Neuron (in vitro differentiated cells): ENCODE measurements at regions not wholly inside any gene's neighbourhood (a gene's known extent, or its start where the extent isn't known, plus 50 kb on each side); places are given as distances from the start of the nearest gene placed in this dataset.

Experiments
- H2AFZ ChIP-seq: one replicate; pipeline ENCODE4 v1.6.1; 2013; ENCODE audit warnings: low read depth, mild to moderate bottlenecking, inconsistent platforms, low read length, moderate library complexity
- H3K27me3 ChIP-seq: one replicate; pipeline ENCODE4 v1.6.1; 2013; ENCODE audit warnings: low read length; ENCODE audit not compliant: insufficient read depth
- H3K36me3 ChIP-seq: one replicate; pipeline ENCODE4 v1.6.1; 2013; ENCODE audit warnings: low read length; ENCODE audit not compliant: insufficient read depth
- H3K4me1 ChIP-seq: one replicate; pipeline ENCODE4 v1.6.1; 2013; ENCODE audit warnings: low read length; ENCODE audit not compliant: insufficient read depth
- H3K4me3 ChIP-seq: 2 replicates; pipeline ENCODE4 v1.5.1; 2013; ENCODE audit warnings: mild to moderate bottlenecking, low read length, moderate library complexity
- H3K9me3 ChIP-seq: one replicate; pipeline ENCODE4 v1.6.1; 2013; ENCODE audit warnings: low read length

DNA sequence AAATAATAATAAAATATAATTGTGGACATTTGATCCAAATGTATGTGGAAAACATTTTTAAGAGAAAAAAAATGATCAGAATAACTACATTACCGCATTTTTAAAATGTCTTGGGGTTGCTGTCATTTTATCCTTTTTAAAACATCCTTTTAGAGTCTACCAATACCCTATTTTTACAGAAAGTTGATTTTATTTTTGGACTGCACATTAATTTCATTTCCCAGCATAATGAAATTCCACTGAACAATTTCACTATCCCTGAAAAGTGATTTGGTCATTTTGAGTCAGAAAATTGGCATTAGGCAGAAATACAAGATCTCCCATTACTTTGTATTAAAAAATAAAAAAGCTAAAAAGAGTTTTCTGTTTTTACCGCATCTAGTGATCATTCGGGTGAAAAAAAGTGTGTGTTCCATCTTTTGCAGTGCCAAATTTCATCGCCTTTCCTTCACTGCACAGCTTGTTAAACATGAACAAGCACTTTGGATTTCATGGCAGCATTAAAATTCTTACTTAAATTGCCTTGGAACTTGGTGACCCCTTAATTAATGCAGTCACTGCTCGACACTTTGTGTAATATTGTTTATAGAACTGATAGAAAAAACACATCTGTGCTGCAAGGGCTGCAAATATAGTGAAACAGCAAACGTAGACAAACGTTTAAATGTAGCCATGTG is 611.7 kb downstream of the TSN start:
- H3K4me3 ChIP-seq: no peak overlapping the region
- H3K27me3 ChIP-seq: no peaks in the 10 kb centered on the region
- H3K9me3 ChIP-seq: no peaks in the 10 kb centered on the region
- no peaks in the 10 kb centered on the region for H3K36me3 ChIP-seq
- H2AFZ ChIP-seq: no peak overlapping the region
- no peaks in the 10 kb centered on the region for H3K4me1 ChIP-seq

DNA sequence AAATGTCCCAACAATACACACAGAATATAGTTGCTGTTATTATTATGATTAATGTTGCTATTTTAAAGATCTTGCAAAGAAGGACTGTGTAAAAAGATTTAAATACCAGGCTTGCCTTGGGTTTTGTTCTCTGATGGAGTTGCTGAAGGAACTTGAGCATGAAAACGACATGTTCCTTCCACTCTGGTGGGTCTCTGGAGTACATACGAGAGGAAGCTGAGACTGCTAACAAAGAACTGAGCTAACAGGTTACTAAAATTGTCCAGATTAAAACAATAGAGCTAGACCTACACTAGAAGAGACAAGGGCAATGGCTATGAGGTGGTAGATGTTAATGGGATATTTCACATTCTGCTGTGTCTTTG is 612.2 kb downstream of the TSN start:
- Histone ChIP-seq H3K4me1 (no peaks in the 10 kb centered on the region), H3K36me3 (no peaks in the 10 kb centered on the region), H2AFZ (no peak overlapping the region), H3K9me3 (no peaks in the 10 kb centered on the region), H3K27me3 (no peaks in the 10 kb centered on the region), H3K4me3 (no peak overlapping the region)

DNA sequence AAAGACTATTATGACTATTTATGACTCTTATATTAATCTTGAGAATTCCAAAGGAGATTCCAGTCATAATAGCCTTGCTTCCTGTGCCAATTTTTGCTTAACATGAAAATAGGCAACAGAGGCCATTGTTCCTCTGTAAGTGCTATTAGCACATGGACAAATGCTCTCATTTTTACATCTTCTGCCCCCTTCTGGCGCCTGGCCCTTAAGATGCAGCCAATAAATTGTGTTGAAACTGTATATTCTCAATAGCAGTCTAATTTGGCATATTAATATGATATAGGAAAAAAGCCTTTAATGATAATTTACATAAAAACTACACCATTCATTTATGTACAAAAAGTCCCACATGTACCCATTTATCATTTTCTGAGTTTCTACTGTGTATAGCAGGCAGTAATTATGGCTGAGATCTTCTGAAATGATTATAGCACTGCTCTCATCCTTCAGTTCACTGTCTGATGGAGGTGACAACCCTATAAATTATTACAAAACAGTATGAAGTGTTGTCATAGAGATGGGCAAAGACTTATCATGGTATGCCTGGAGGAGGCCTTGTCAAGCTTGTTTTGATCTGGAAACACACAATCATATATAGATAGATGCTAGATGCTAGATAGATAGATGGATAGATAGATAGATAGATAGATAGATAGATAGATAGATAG is 613.3 kb downstream of the TSN start:
- H3K36me3 ChIP-seq: no peaks in the 10 kb centered on the region
- no peaks in the 10 kb centered on the region for H3K9me3 ChIP-seq
- no peak overlapping the region for H2AFZ ChIP-seq
- no peaks in the 10 kb centered on the region for H3K4me1 ChIP-seq
- no peak overlapping the region for H3K4me3 ChIP-seq
- no peaks in the 10 kb centered on the region for H3K27me3 ChIP-seq

DNA sequence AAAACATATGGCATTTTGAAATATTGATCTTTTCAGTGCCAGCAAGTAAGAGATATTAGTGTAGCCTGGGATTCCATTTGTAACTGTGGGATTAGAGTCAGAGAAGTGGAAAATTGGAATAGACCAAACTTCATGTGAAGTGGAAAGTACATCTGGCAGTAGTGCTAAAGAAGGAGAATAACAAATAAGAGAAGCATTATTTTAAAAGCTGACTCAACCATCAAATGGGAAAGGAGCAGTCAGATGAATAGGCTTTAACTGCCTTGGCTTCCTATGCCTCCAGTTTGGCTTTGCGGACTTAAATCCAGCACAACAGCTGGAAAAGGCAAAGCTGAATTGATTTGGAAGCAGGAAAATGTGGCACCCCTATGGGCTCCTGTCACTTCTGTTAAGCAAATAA is 623.1 kb downstream of the TSN start:
- Histone ChIP-seq H2AFZ (no peak overlapping the region), H3K36me3 (no peaks in the 10 kb centered on the region), H3K4me1 (no peaks in the 10 kb centered on the region), H3K27me3 (no peaks in the 10 kb centered on the region), H3K4me3 (no peak overlapping the region), H3K9me3 (no peaks in the 10 kb centered on the region)

DNA sequence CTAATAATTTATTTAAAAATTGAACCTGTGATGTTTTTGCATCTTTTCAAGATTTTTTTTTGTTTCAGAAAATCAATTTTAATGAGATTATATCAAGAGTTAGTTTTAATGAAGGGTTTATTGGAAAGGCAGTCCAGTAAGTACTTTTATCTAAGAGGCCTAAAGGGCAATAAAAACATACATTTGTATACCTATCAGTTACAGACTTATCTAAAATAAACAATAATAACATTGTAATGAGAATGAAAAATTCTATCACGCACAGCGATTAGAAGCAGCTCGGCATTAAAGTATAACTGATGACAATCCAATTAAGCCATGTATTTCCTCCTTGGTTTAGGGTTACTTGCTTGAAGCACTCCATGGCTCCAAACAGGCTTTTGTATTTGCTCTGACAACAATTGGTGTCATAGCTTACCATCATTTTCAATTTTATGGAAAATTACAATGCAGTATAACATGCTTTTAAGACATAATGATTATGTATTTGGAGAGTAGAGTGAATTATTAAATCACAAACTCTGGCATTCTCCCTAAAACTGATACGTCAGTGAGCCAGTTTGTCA is 629.4 kb downstream of the TSN start:
- no peaks in the 10 kb centered on the region for H3K9me3 ChIP-seq
- no peaks in the 10 kb centered on the region for H3K36me3 ChIP-seq
- H3K4me1 ChIP-seq: no peaks in the 10 kb centered on the region
- no peak overlapping the region for H2AFZ ChIP-seq
- no peak overlapping the region for H3K4me3 ChIP-seq
- H3K27me3 ChIP-seq: no peaks in the 10 kb centered on the region

DNA sequence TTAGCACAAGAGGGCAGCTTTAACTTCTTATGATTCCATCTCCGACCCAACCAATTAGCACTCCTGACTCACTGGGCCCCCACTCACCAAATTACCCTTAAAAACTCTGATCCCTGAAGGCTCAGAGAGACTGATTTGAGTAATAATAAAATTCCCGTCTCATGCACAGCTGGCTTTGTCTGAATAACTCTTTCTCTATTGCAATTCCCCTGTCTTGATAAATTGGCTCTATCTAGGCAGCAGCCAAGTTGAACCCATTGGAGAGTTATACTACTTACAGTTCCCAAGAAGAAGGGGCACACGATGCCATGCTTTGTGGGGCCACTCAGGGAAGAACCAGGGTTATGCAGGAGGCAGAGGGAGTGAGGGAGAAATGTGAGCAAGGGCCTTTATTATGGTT is 632.8 kb downstream of the TSN start:
- Histone ChIP-seq H3K4me1 (no peaks in the 10 kb centered on the region), H3K9me3 (no peaks in the 10 kb centered on the region), H3K36me3 (no peaks in the 10 kb centered on the region), H2AFZ (no peak overlapping the region), H3K4me3 (no peak overlapping the region), H3K27me3 (no peaks in the 10 kb centered on the region)

DNA sequence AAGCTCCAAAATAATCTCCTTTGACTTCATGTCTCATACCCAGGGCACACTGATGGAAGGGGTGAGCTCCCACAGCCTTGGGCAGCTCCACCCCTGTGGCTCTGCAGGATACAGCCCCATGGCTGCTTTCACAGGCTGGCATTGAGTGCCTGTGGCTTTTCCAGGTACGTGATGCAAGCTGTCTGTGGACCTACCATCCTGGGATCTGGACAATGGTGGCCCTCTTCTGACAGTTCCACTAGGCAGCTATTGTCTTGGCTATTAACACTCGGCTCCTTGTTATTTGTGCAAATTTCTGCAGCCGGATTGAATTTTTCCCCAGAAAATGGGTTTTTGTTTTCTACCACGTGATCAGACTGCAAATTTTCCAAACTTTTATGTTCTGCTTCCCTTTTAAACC is 634.2 kb downstream of the TSN start:
- no peaks in the 10 kb centered on the region for H3K27me3 ChIP-seq
- no peaks in the 10 kb centered on the region for H3K36me3 ChIP-seq
- no peaks in the 10 kb centered on the region for H3K9me3 ChIP-seq
- H3K4me1 ChIP-seq: no peaks in the 10 kb centered on the region
- no peak overlapping the region for H3K4me3 ChIP-seq
- H2AFZ ChIP-seq: no peak overlapping the region

DNA sequence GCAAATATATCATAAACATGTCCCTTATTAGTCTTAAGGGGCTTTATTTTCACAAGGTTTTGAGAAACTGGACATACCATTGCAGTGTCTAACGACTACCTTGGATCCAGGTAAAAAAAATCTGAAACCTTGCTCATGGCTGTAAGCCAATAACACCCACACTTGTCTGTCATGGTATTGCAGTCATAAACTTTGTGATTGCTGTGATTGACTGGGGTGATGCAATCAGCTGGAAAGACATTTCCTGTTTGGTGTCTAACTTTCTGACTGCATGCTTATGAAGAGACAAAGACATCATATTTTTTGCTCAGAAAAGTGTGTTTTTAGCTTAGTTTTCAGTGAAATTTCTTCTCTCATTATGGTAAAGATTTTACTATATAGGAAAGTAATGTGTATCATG is 635.0 kb downstream of the TSN start:
- H3K36me3 ChIP-seq: no peaks in the 10 kb centered on the region
- H3K9me3 ChIP-seq: no peaks in the 10 kb centered on the region
- H3K4me1 ChIP-seq: no peaks in the 10 kb centered on the region
- H3K27me3 ChIP-seq: no peaks in the 10 kb centered on the region
- no peak overlapping the region for H2AFZ ChIP-seq
- no peak overlapping the region for H3K4me3 ChIP-seq

DNA sequence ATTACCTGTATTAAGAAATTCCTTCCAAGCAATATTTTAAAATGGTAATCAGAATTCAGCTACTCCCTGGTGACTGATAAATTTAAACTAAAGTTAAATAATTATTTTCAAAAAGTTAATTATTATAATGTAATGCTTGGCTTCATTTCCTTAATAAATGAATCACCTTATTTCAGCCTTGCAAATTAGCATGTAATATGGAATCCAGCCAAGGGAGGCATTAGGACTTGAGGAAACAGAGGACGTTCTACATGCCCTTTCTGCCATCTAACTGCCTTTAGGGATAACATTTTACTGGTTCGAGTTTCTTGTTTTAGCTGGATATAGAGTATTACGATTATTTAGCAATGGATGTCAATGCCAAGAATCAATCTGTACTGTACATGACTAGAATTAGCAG is 636.3 kb downstream of the TSN start:
- H3K27me3 ChIP-seq: no peaks in the 10 kb centered on the region

DNA sequence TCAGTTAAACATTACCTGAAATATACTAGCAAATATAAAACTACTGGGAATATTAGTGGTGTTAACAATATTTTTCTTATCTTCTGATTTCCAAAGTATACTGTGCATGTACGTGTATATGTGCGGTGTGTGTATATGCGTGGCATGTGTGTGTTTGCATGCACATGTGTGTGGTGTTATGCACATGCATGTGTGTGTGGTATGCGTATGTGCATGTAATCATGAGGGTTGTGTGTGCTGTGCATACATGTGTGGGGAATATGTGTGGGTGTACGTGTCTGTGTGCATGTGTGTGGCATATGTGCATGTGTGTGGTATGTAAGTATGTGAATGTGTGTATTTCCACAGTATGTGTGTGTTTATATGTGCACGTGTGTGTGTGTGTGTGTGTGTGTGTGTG is 640.2 kb downstream of the TSN start:
- no peaks in the 10 kb centered on the region for H3K4me1 ChIP-seq
- no peak overlapping the region for H3K4me3 ChIP-seq
- no peaks in the 10 kb centered on the region for H3K9me3 ChIP-seq
- H3K27me3 ChIP-seq: no peaks in the 10 kb centered on the region
- no peaks in the 10 kb centered on the region for H3K36me3 ChIP-seq
- no peak overlapping the region for H2AFZ ChIP-seq

More for the DNA sequence above, 636.3 kb downstream of the TSN start:
- Histone ChIP-seq H2AFZ (no peak overlapping the region), H3K9me3 (no peaks in the 10 kb centered on the region), H3K4me1 (no peaks in the 10 kb centered on the region), H3K4me3 (no peak overlapping the region), H3K36me3 (no peaks in the 10 kb centered on the region)

DNA sequence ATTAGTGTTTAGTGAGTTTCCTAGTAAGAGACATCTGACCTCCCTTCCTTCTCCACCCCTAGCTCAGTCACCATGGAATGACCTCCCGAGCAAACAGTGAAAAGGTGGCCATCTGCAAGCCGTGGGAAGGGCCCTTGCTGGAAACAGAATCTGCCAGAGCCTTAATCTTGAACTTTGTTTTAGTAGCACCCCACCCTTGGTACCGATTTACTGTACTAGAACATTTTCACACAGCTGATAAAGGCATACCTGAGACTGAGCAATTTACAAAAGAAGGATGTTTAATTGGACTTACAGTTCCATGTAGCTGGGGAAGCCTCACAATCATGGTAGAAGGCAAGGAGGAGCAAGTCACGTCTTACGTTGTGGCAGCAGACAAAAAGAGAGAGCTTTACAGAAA is 655.8 kb downstream of the TSN start:
- Histone ChIP-seq H3K9me3 (no peaks in the 10 kb centered on the region), H2AFZ (no peak overlapping the region), H3K36me3 (no peaks in the 10 kb centered on the region), H3K4me3 (no peak overlapping the region), H3K27me3 (no peaks in the 10 kb centered on the region), H3K4me1 (no peaks in the 10 kb centered on the region)

DNA sequence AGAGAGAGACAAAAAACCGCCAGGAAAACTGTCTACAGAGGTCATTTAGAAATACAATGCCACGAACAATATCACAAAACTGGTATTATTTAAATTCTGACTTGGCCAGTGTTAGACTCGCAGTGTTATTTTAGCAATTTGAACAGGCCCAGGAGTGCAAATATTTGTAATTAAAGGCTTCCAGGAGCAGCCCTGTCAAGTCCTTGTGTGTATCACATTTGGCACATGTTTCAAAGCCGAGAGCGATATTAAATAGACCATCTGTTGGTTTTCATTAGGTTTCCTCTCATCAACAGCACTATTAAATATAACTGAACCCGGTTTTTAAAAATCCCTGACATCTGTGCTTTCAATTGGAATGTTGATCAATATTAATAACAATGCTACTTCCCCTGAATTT is 656.9 kb downstream of the TSN start:
- Histone ChIP-seq H2AFZ (no peak overlapping the region), H3K4me3 (no peak overlapping the region), H3K27me3 (no peaks in the 10 kb centered on the region), H3K4me1 (no peaks in the 10 kb centered on the region), H3K9me3 (no peaks in the 10 kb centered on the region), H3K36me3 (no peaks in the 10 kb centered on the region)

DNA sequence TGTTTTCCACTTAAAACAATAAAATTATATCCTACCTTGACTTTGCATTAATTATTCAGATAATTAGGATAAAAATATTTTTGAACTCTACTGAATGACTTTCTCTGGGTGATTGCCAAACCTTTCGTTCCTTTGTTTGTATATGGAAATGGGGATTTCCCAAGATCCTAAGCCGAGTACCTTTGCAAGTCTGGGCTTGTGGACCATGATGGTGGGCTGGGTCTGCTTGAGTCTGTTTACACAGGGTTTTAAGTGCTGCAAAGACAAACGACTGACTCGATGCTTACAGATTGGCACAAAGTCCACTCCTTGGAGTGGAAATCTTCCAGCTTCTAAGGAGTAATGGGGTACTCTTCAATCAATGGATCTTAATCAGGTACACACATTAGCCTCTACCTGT is 659.5 kb downstream of the TSN start:
- Histone ChIP-seq H2AFZ (no peak overlapping the region), H3K4me3 (no peak overlapping the region), H3K4me1 (no peaks in the 10 kb centered on the region), H3K36me3 (no peaks in the 10 kb centered on the region), H3K27me3 (no peaks in the 10 kb centered on the region), H3K9me3 (no peaks in the 10 kb centered on the region)

DNA sequence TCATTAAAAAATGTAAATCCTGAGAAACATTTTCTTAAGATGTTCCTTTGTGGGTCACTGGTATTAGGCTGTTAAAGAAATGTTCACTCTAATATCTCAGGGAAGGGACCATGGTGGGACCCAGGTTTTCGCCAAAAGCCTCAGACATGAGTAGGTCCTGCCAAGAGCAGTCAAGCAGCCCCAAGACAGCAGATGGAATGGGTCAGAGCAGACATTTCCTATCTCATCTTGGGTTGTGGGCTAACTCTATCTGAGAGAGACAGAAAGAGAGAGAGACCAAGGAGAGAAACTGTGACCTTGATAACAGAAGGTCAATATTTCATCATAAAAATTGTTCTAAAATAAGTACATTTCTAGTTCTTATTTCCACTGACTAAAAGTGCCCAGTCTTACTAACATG is 661.7 kb downstream of the TSN start:
- H2AFZ ChIP-seq: no peak overlapping the region
- no peak overlapping the region for H3K4me3 ChIP-seq
- H3K36me3 ChIP-seq: no peaks in the 10 kb centered on the region
- H3K4me1 ChIP-seq: no peaks in the 10 kb centered on the region
- no peaks in the 10 kb centered on the region for H3K27me3 ChIP-seq
- H3K9me3 ChIP-seq: no peaks in the 10 kb centered on the region
